A673 (cell line): ENCODE measurements at regions not wholly inside any gene's neighbourhood (a gene's known extent, or its start where the extent isn't known, plus 50 kb on each side); places are given as distances from the start of the nearest gene placed in this dataset.

Experiments used
- BruUV-seq: library from RNA; stranded (reverse); fragments of 400-500 nt; replicated peaks from 2 replicates; lab custom pipeline; 2021; lab: Mats Ljungman, UMichigan
- CTCF ChIA-PET: fragments of 300-600 bp; sonication (Branson Sonifier 250); formaldehyde crosslinking; loops from one replicate; lab custom pipeline; 2022; ENCODE audit warnings: antibody characterized with exemption; lab: Charles Lee
- POLR2A ChIA-PET: fragments of 300-600 bp; sonication (Branson Sonifier 250); formaldehyde crosslinking; loops from one replicate; lab custom pipeline; 2022; ENCODE audit warnings: antibody characterized with exemption; ENCODE audit not compliant: low non-redundant PET; lab: Charles Lee
- DNase-seq: peaks from one replicate; pipeline ENCODE4 v3.0.0-alpha.2; 2015; ENCODE audit warnings: low spot score
- H3K27ac ChIP-seq: fragments of 200-600 bp; sonication (generic); 2 replicates; pipeline ENCODE4 v1.5.1; 2016; ENCODE audit warnings: mixed run types, low read depth, mild to moderate bottlenecking, mixed read lengths, antibody characterized with exemption, low read length; ENCODE audit not compliant: poor library complexity, severe bottlenecking
- H3K27me3 ChIP-seq: fragments of 200-600 bp; sonication (generic); replicated peaks from 2 replicates; pipeline ENCODE4 v1.6.1; 2017; ENCODE audit warnings: mixed run types, low read depth, mild to moderate bottlenecking, mixed read lengths, antibody characterized with exemption, low read length; ENCODE audit not compliant: insufficient read depth, poor library complexity
- H3K36me3 ChIP-seq: fragments of 200-600 bp; sonication (generic); 2 replicates; pipeline ENCODE4 v1.6.1; 2016; ENCODE audit warnings: mixed run types, mild to moderate bottlenecking, mixed read lengths, antibody characterized with exemption, low read length; ENCODE audit not compliant: insufficient read depth, poor library complexity, severe bottlenecking
- H3K4me1 ChIP-seq: fragments of 200-600 bp; sonication (generic); 2 replicates; pipeline ENCODE4 v1.6.1; 2017; ENCODE audit warnings: mixed run types, mild to moderate bottlenecking, mixed read lengths, antibody characterized with exemption, low read length; ENCODE audit not compliant: insufficient read depth, poor library complexity, severe bottlenecking
- H3K4me3 ChIP-seq: fragments of 200-600 bp; sonication (generic); 2 replicates; pipeline ENCODE4 v1.5.1; 2016; ENCODE audit warnings: low read depth, mixed run types, mild to moderate bottlenecking, mixed read lengths, low read length; ENCODE audit not compliant: poor library complexity, severe bottlenecking
- H3K9me3 ChIP-seq: fragments of 200-600 bp; sonication (generic); 2 replicates; pipeline ENCODE4 v1.6.1; 2016; ENCODE audit warnings: mixed run types, low read depth, mild to moderate bottlenecking, mixed read lengths, antibody characterized with exemption, low read length; ENCODE audit not compliant: poor library complexity, severe bottlenecking
- EZH2 ChIP-seq: fragments of 200-600 bp; sonication (generic); IDR thresholded peaks from 2 replicates; pipeline ENCODE4 v1.6.1; 2017; ENCODE audit warnings: borderline replicate concordance, low read depth, mild to moderate bottlenecking, mixed read lengths, antibody characterized with exemption, low read length; ENCODE audit not compliant: poor library complexity, severe bottlenecking
- intact Hi-C: fragments of 100-400 bp; cut with micrococcal nuclease; formaldehyde crosslinking; loops from one replicate; pipeline ENCODE4 v1.10.0; 2022; ENCODE audit not compliant: unreplicated experiment
- TF ChIP-seq, protein P1 (sequence below): fragments of 300-800, 200-600 bp; sonication (generic); conservative IDR thresholded peaks from 2 replicates; pipeline ENCODE4 v1.5.1; 2017; ENCODE audit warnings: low read depth, mild to moderate bottlenecking, antibody characterized with exemption, low read length, moderate library complexity, mixed read lengths

DNA sequence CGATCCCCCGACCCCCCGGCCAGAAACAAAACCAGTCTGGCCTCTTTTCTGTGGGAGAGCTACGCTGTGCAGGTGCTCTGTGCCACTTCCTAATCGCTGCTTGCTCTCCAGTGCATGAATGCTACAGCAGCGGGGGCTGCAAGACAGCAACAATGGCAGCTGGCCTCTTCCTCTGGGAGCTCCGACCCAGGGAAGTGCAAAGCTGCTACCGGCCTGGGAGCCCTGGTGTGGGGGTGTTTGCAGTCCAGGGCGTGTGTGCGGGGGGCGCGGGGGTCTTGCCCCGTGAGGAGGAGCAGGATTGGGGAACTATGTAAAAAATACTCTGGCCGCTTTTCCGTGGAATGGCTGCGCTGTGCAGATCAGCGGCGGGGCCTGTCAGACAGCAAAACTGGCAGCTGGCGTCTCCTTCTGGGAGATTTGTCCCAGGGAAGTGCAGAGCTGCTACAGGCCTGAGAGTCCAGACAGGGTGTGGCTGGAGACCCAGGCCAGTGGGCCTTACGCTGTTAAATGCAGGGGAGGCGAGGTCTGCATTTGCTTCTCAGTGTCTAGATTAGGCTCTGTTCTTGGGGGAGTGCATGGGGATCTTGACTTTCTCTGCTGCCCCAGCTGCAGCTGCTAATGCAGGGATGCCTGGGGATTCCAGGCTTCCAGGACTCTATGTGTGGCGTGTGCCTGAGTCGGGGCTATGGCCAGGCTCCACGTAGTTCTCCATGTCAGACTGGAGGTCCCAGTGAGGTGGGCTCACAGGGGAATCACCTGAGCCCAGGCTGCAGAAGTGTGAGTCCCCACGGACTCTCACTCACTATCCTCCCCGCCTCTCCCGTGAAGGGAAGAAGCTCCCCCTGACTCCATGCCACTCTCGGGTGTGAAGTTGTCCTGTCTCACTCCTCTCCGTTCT lies 344.5 kb downstream of the AEBP2 start:
- H3K27me3 ChIP-seq = peaks cover 6% of the 10 kb centered on the region
- no peaks in the 10 kb centered on the region for H3K9me3 ChIP-seq
- intact Hi-C loops = no loop called here
- H3K27ac ChIP-seq = no peak overlapping the region
- BruUV-seq = no TSS peak
- no peaks in the 10 kb centered on the region for H3K4me1 ChIP-seq
- no peaks in the 10 kb centered on the region for H3K36me3 ChIP-seq
- POLR2A ChIA-PET = no interaction called here
- H3K4me3 ChIP-seq = no peak overlapping the region
- no peak for DNase-seq
- TF ChIP-seq EZH2 = no peak
- TF ChIP-seq, protein P1, sequence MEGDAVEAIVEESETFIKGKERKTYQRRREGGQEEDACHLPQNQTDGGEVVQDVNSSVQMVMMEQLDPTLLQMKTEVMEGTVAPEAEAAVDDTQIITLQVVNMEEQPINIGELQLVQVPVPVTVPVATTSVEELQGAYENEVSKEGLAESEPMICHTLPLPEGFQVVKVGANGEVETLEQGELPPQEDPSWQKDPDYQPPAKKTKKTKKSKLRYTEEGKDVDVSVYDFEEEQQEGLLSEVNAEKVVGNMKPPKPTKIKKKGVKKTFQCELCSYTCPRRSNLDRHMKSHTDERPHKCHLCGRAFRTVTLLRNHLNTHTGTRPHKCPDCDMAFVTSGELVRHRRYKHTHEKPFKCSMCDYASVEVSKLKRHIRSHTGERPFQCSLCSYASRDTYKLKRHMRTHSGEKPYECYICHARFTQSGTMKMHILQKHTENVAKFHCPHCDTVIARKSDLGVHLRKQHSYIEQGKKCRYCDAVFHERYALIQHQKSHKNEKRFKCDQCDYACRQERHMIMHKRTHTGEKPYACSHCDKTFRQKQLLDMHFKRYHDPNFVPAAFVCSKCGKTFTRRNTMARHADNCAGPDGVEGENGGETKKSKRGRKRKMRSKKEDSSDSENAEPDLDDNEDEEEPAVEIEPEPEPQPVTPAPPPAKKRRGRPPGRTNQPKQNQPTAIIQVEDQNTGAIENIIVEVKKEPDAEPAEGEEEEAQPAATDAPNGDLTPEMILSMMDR = no peak
- CTCF ChIA-PET = no interaction called here

DNA sequence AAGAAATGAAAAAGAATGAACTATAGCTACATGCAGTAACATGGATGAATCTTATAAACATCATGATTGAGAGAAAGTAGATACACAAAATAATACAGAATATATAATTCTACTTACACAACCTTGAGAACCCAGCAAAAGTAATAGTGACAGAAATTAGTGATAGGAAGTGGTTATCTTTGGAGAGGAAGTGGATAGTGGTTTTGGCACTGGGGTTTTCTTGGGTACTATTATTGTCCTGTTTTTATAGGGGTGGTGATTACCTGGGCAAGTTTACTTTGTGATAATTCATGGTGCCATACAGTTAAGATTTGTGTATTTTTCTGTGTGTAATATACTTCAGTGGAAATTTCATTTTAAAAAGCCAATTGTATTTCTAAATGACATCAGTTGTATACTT lies 352.7 kb downstream of the AEBP2 start:
- no peak overlapping the region for H3K4me3 ChIP-seq
- CTCF ChIA-PET = no interaction called here
- TF ChIP-seq EZH2 = no peak
- H3K27me3 ChIP-seq = no peaks in the 10 kb centered on the region
- H3K27ac ChIP-seq = no peak overlapping the region
- DNase-seq = no peak
- H3K36me3 ChIP-seq = no peaks in the 10 kb centered on the region
- intact Hi-C loops = no loop called here
- no TSS peak for BruUV-seq
- no peaks in the 10 kb centered on the region for H3K4me1 ChIP-seq
- no peaks in the 10 kb centered on the region for H3K9me3 ChIP-seq
- POLR2A ChIA-PET = no interaction called here

- no peak overlapping the region for H3K27ac ChIP-seq
- CTCF ChIA-PET = no interaction called here
- TF ChIP-seq, protein P1 = no peak
- TF ChIP-seq EZH2 = no peak
- H3K36me3 ChIP-seq = no peaks in the 10 kb centered on the region
- H3K9me3 ChIP-seq = no peaks in the 10 kb centered on the region
- BruUV-seq = no TSS peak
- intact Hi-C loops = no loop called here
- no peaks in the 10 kb centered on the region for H3K27me3 ChIP-seq
- POLR2A ChIA-PET = no interaction called here
- DNase-seq = no peak
- H3K4me3 ChIP-seq = no peak overlapping the region
- no peaks in the 10 kb centered on the region for H3K4me1 ChIP-seq
These were observed 354.8 kb downstream of the AEBP2 start for GRCh38 chr12:19794116-19794515.
